AG04450 (cell line): ENCODE measurements at regions not wholly inside any gene's neighbourhood (a gene's known extent, or its start where the extent isn't known, plus 50 kb on each side); places are given as distances from the start of the nearest gene placed in this dataset.

Experiments used
- CTCF ChIA-PET: fragments of 300-600, 350-600 bp; formaldehyde crosslinking; extraction: SDS; loops from one replicate; lab custom pipeline; 2022; ENCODE audit warnings: antibody characterized with exemption, inconsistent platforms; lab: Charles Lee
- POLR2A ChIA-PET: fragments of 350-600 bp; formaldehyde crosslinking; extraction: SDS; loops from one replicate; lab custom pipeline; 2021; ENCODE audit warnings: antibody characterized with exemption, inconsistent platforms; lab: Yijun Ruan, JAX
- DNase-seq: peaks from one replicate; pipeline ENCODE4 v3.0.0-alpha.2; 2011; ENCODE audit warnings: low read depth, low spot score
- H3K27ac ChIP-seq: one replicate; pipeline ENCODE4 v1.5.1; 2012; ENCODE audit warnings: low read depth, low read length, control low read depth
- H3K27me3 ChIP-seq: one replicate; pipeline ENCODE4 v1.6.0; 2012; ENCODE audit warnings: low read length; ENCODE audit not compliant: control insufficient read depth, insufficient read depth
- H3K4me3 ChIP-seq: 2 replicates; pipeline ENCODE4 v1.5.1; 2011; ENCODE audit warnings: mild to moderate bottlenecking, low read depth, low read length, control low read depth
- H3K9me3 ChIP-seq: 2 replicates; pipeline ENCODE4 v1.5.1; 2012; ENCODE audit warnings: low read length; ENCODE audit not compliant: control insufficient read depth, insufficient read depth
- CTCF ChIP-seq: IDR thresholded peaks from 2 replicates; pipeline ENCODE4 v1.5.1; 2011; ENCODE audit warnings: low read depth, low read length, control low read depth, inconsistent platforms

- no peak for DNase-seq
- POLR2A ChIA-PET, result no interaction called here
- TF ChIP-seq CTCF, result no peak
- CTCF ChIA-PET, result no interaction called here
- Histone ChIP-seq H3K27ac (no peak overlapping the region), H3K27me3 (no peaks in the 10 kb centered on the region), H3K4me3 (no peak overlapping the region), H3K9me3 (no peaks in the 10 kb centered on the region)
Measured at GRCh38 chr1:81330111-81330510, 470.6 kb upstream of the ADGRL2 start.

- ChIA-PET POLR2A (no interaction called here), CTCF (no interaction called here)
- TF ChIP-seq CTCF, result no peak
- H3K27ac ChIP-seq, result no peak overlapping the region
- no peak overlapping the region for H3K4me3 ChIP-seq
- no peaks in the 10 kb centered on the region for H3K27me3 ChIP-seq
- no peaks in the 10 kb centered on the region for H3K9me3 ChIP-seq
- DNase-seq, result no peak
Measured at GRCh38 chr1:81329041-81329440, 471.7 kb upstream of the ADGRL2 start.

GRCh38 chr1:81327743-81328142 is 473.0 kb upstream of the ADGRL2 start:
- no peak for TF ChIP-seq CTCF
- POLR2A ChIA-PET, result no interaction called here
- no peak for DNase-seq
- Histone ChIP-seq H3K27ac (no peak overlapping the region), H3K27me3 (no peaks in the 10 kb centered on the region), H3K4me3 (no peak overlapping the region), H3K9me3 (no peaks in the 10 kb centered on the region)
- CTCF ChIA-PET, result interaction anchor here (0.8 kb wide), 1 partner anchor 298 kb away, joined by 3 read pairs; no protein-coding TSS in a partner anchor

GRCh38 chr1:81327103-81327710 is 473.5 kb upstream of the ADGRL2 start:
- DNase-seq, result no peak
- Histone ChIP-seq H3K27me3 (no peaks in the 10 kb centered on the region), H3K4me3 (no peak overlapping the region), H3K27ac (no peak overlapping the region), H3K9me3 (no peaks in the 10 kb centered on the region)
- CTCF ChIA-PET, result no interaction called here
- TF ChIP-seq CTCF, result no peak
- POLR2A ChIA-PET, result no interaction called here

- DNase-seq, result no peak
- CTCF ChIA-PET, result no interaction called here
- H3K27me3 ChIP-seq, result no peaks in the 10 kb centered on the region
- H3K27ac ChIP-seq, result no peak overlapping the region
- TF ChIP-seq CTCF, result no peak
- H3K4me3 ChIP-seq, result no peak overlapping the region
- no peaks in the 10 kb centered on the region for H3K9me3 ChIP-seq
- POLR2A ChIA-PET, result no interaction called here
Measured at GRCh38 chr1:81326212-81326611, 474.5 kb upstream of the ADGRL2 start.
